CD14-positive monocyte (primary cell): ENCODE measurements at regions not wholly inside any gene's neighbourhood (a gene's known extent, or its start where the extent isn't known, plus 50 kb on each side); places are given as distances from the start of the nearest gene placed in this dataset.

Experiments
- DNase-seq, 3 donors: peaks; one replicate each; pipeline ENCODE4 v3.0.0-alpha.2; 2011 to 2022
- H2AFZ ChIP-seq: 2 replicates; pipeline ENCODE4 v1.6.0; 2012; ENCODE audit warnings: mild to moderate bottlenecking, low read depth, low read length, inconsistent platforms; ENCODE audit not compliant: insufficient read depth, poor library complexity, severe bottlenecking
- H3K27ac ChIP-seq, 2 donors: 1 replicate in 1 of 2; 2 replicates in 1 of 2; pipeline ENCODE4 v1.5.1; 2012 to 2013; ENCODE audit warnings: low read length in 2 of 2, control low read depth in 1 of 2, inconsistent platforms in 1 of 2, low read depth in 1 of 2, mild to moderate bottlenecking in 1 of 2
- H3K27me3 ChIP-seq, 2 donors: one replicate each; pipeline versions ENCODE4 v1.6.0 to v1.6.1; 2011 to 2013; ENCODE audit warnings: low read length in 2 of 2; ENCODE audit not compliant: control insufficient read depth in 2 of 2, insufficient read depth in 2 of 2
- H3K36me3 ChIP-seq, 2 donors: replicated peaks in 1 of 2; 1 replicate in 1 of 2; 2 replicates in 1 of 2; pipeline versions ENCODE4 v1.5.1 to v1.6.1; 2012 to 2013; ENCODE audit warnings: low read length in 2 of 2, control low read depth in 1 of 2, inconsistent platforms in 1 of 2, mild to moderate bottlenecking in 1 of 2; ENCODE audit not compliant: insufficient read depth in 2 of 2, control insufficient read depth in 1 of 2
- H3K4me1 ChIP-seq, 2 donors: 1 replicate in 1 of 2; 2 replicates in 1 of 2; pipeline versions ENCODE4 v1.5.1 to v1.6.1; 2012 to 2013; ENCODE audit warnings: low read length in 2 of 2, control low read depth in 1 of 2, inconsistent platforms in 1 of 2, mild to moderate bottlenecking in 1 of 2, moderate library complexity in 1 of 2; ENCODE audit not compliant: insufficient read depth in 2 of 2, control insufficient read depth in 1 of 2
- H3K4me2 ChIP-seq: replicated peaks from 2 replicates; pipeline ENCODE3; 2012; ENCODE audit warnings: low read length, moderate library complexity, mild to moderate bottlenecking; ENCODE audit not compliant: poor library complexity, severe bottlenecking; ENCODE audit errors: extremely low read depth
- H3K4me3 ChIP-seq, 3 experiments: fragments of 200-600 bp in 1 of 3; sonication (generic) in 1 of 3; replicated peaks in 1 of 3; 1 replicate in 2 of 3; 2 replicates in 1 of 3; pipeline ENCODE4 v1.5.1; 2011 to 2013; ENCODE audit warnings: low read length in 3 of 3, mild to moderate bottlenecking in 3 of 3, control low read depth in 2 of 3, low read depth in 2 of 3, inconsistent platforms in 1 of 3, moderate library complexity in 1 of 3
- H3K79me2 ChIP-seq: 2 replicates; pipeline ENCODE4 v1.6.0; 2012; ENCODE audit warnings: mild to moderate bottlenecking, control low read depth, inconsistent platforms, low read length, moderate library complexity; ENCODE audit not compliant: insufficient read depth
- H3K9ac ChIP-seq: 2 replicates; pipeline ENCODE4 v1.6.0; 2017; ENCODE audit warnings: low read length, mild to moderate bottlenecking; ENCODE audit not compliant: insufficient read depth, poor library complexity, severe bottlenecking
- H3K9me3 ChIP-seq, 2 donors: replicated peaks in 1 of 2; 1 replicate in 1 of 2; 2 replicates in 1 of 2; pipeline versions ENCODE4 v1.5.1 to v1.6.1; 2012 to 2013; ENCODE audit warnings: low read length in 2 of 2, control low read depth in 1 of 2; ENCODE audit not compliant: control insufficient read depth in 1 of 2, insufficient read depth in 1 of 2
- H4K20me1 ChIP-seq: 2 replicates; pipeline ENCODE4 v1.6.0; 2012; ENCODE audit warnings: mild to moderate bottlenecking, low read length, control low read depth, moderate library complexity; ENCODE audit not compliant: insufficient read depth
- H3K27ac Mint-ChIP-seq, 7 donors: one replicate each; pipeline ENCODE4 v1.8.0; 2020; ENCODE audit warnings: mild to moderate bottlenecking in 7 of 7, mixed read lengths in 7 of 7, moderate library complexity in 6 of 7, inconsistent platforms in 2 of 7
- H3K27me3 Mint-ChIP-seq, 3 donors: one replicate each; pipeline ENCODE4 v1.8.0; 2021 to 2022; ENCODE audit warnings: low read depth in 3 of 3, mild to moderate bottlenecking in 3 of 3, mixed read lengths in 3 of 3, moderate library complexity in 3 of 3, inconsistent platforms in 1 of 3
- H3K36me3 Mint-ChIP-seq, 2 donors: one replicate each; pipeline ENCODE4 v1.8.0; 2020; ENCODE audit warnings: mixed read lengths in 2 of 2, inconsistent platforms in 1 of 2, mild to moderate bottlenecking in 1 of 2
- H3K4me1 Mint-ChIP-seq: one replicate; pipeline ENCODE4 v1.8.0; 2020; ENCODE audit warnings: mild to moderate bottlenecking, mixed read lengths
- H3K4me3 Mint-ChIP-seq, 2 donors: one replicate each; pipeline ENCODE4 v1.8.0; 2020; ENCODE audit warnings: mild to moderate bottlenecking in 2 of 2, mixed read lengths in 2 of 2, moderate library complexity in 1 of 2
- H3K9me3 Mint-ChIP-seq, 7 donors: one replicate each; pipeline ENCODE4 v1.8.0; 2020 to 2022; ENCODE audit warnings: mixed read lengths in 7 of 7, mild to moderate bottlenecking in 6 of 7, moderate library complexity in 6 of 7, inconsistent platforms in 2 of 7
- CTCF ChIP-seq: fragments of 200-600 bp; IDR thresholded peaks from one replicate; pipeline ENCODE4 v1.8.0; 2022; ENCODE audit warnings: antibody characterized with exemption, mild to moderate bottlenecking
- WGBS: methylation state at CpG from one replicate; pipeline ENCODE4 v1.1.5; 2013; ENCODE audit warnings: missing lambda C conversion rate; ENCODE audit not compliant: insufficient coverage; 5-methylcytosine and 5-hydroxymethylcytosine counted together
- intact Hi-C, 2 donors: fragments of 100-400 bp; cut with micrococcal nuclease; formaldehyde crosslinking; loops; one replicate each; pipeline versions ENCODE4 v1.15.0 to v1.15.1; 2023

- H3K9ac ChIP-seq, result no peak overlapping the region
- peaks cover 0 to 5% of the 10 kb centered on the region in 2 donors for H3K9me3 ChIP-seq
- H3K27ac ChIP-seq, result no peak overlapping the region
- Mint-ChIP-seq H3K4me3 (no peak overlapping the region), H3K9me3 (peaks cover 0 to 4% (median 0%) of the 10 kb centered on the region in 7 donors), H3K27me3 (peaks cover 0 to 2% (median 0%) of the 10 kb centered on the region in 3 donors), H3K27ac (no peak overlapping the region), H3K4me1 (no peaks in the 10 kb centered on the region), H3K36me3 (no peaks in the 10 kb centered on the region)
- no peak for DNase-seq
- H3K4me3 ChIP-seq, result no peak overlapping the region
- no peak overlapping the region for H3K4me2 ChIP-seq
- H3K4me1 ChIP-seq, result no peaks in the 10 kb centered on the region
- no peak overlapping the region for H2AFZ ChIP-seq
- intact Hi-C loops, result no loop called here
- H4K20me1 ChIP-seq, result no peaks in the 10 kb centered on the region
- H3K36me3 ChIP-seq, result no peaks in the 10 kb centered on the region
- H3K27me3 ChIP-seq, result no peaks in the 10 kb centered on the region
- no peak for TF ChIP-seq CTCF
- H3K79me2 ChIP-seq, result no peaks in the 10 kb centered on the region
- WGBS, result 92% methylated on average over 3 of the region's 5 CpGs
Measured at GRCh38 chr1:101632548-101633272, 364.0 kb downstream of the OLFM3 start.

GRCh38 chr1:101645810-101646209 is 350.9 kb downstream of the OLFM3 start:
- WGBS, result no CpG with 5 or more reads among the region's 2 CpGs
- H3K36me3 Mint-ChIP-seq, result no peaks in the 10 kb centered on the region

More at GRCh38 chr1:101645810-101646209, 350.9 kb downstream of the OLFM3 start:
- no peaks in the 10 kb centered on the region for H3K27me3 ChIP-seq
- peaks cover 0 to 2% (median 2%) of the 10 kb centered on the region in 3 donors for H3K27me3 Mint-ChIP-seq
- no peaks in the 10 kb centered on the region for H3K36me3 ChIP-seq
- no peak overlapping the region for H3K4me3 ChIP-seq
- H2AFZ ChIP-seq, result no peak overlapping the region
- no peak for TF ChIP-seq CTCF
- H3K9me3 ChIP-seq, result no peaks in the 10 kb centered on the region
- no peak overlapping the region for H3K27ac ChIP-seq
- H3K9me3 Mint-ChIP-seq, result peaks cover 0 to 4% (median 0%) of the 10 kb centered on the region in 7 donors
- H3K4me1 Mint-ChIP-seq, result no peaks in the 10 kb centered on the region
- H3K4me3 Mint-ChIP-seq, result no peak overlapping the region
- DNase-seq, result no peak
- no peak overlapping the region for H3K4me2 ChIP-seq
- H3K9ac ChIP-seq, result no peak overlapping the region
- intact Hi-C loops, result no loop called here
- no peaks in the 10 kb centered on the region for H3K4me1 ChIP-seq
- H4K20me1 ChIP-seq, result no peaks in the 10 kb centered on the region
- no peak overlapping the region for H3K27ac Mint-ChIP-seq
- H3K79me2 ChIP-seq, result no peaks in the 10 kb centered on the region
